ENCODE measurements at regions not wholly inside any gene's neighbourhood (a gene's known extent, or its start where the extent isn't known, plus 50 kb on each side); places are given as distances from the start of the nearest gene placed in this dataset.

- H3K27ac Mint-ChIP-seq: no peak overlapping the region
- no peak overlapping the region for H3K4me3 Mint-ChIP-seq
- no peak for ATAC-seq
- H3K27me3 Mint-ChIP-seq: no peaks in the 10 kb centered on the region
- no peak for DNase-seq
- H3K36me3 Mint-ChIP-seq (ENCODE audit: low read depth): no peaks in the 10 kb centered on the region
- H3K9me3 Mint-ChIP-seq: no peaks in the 10 kb centered on the region
- H3K4me1 Mint-ChIP-seq: no peaks in the 10 kb centered on the region
Observed at GRCh38 chr21:16378525-16378924, 648.7 kb downstream of the USP25 start.

- Mint-ChIP-seq H3K9me3 (peaks cover 10% of the 10 kb centered on the region), H3K36me3 (ENCODE audit: low read depth) (no peaks in the 10 kb centered on the region), H3K27me3 (no peaks in the 10 kb centered on the region), H3K27ac (no peak overlapping the region), H3K4me3 (no peak overlapping the region), H3K4me1 (no peaks in the 10 kb centered on the region)
- no peak for DNase-seq
- no peak for ATAC-seq
Observed at GRCh38 chr21:16388291-16388690, 658.5 kb downstream of the USP25 start.

- Mint-ChIP-seq H3K9me3 (peaks cover 10% of the 10 kb centered on the region), H3K27me3 (no peaks in the 10 kb centered on the region), H3K27ac (no peak overlapping the region), H3K36me3 (ENCODE audit: low read depth) (no peaks in the 10 kb centered on the region), H3K4me3 (no peak overlapping the region), H3K4me1 (no peaks in the 10 kb centered on the region)
- DNase-seq: no peak
- ATAC-seq: no peak
Observed at GRCh38 chr21:16388911-16389560, 659.3 kb downstream of the USP25 start.

GRCh38 chr21:16389643-16390042 lies 659.9 kb downstream of the USP25 start:
- Mint-ChIP-seq H3K4me1 (no peaks in the 10 kb centered on the region), H3K4me3 (no peak overlapping the region), H3K27ac (no peak overlapping the region), H3K36me3 (ENCODE audit: low read depth) (no peaks in the 10 kb centered on the region), H3K27me3 (no peaks in the 10 kb centered on the region), H3K9me3 (peaks cover 10% of the 10 kb centered on the region)
- ATAC-seq (no peak), DNase-seq (no peak)

- ATAC-seq (no peak), DNase-seq (no peak)
- H3K9me3 Mint-ChIP-seq: peaks cover 16% of the 10 kb centered on the region
- H3K4me1 Mint-ChIP-seq: no peaks in the 10 kb centered on the region
- no peak overlapping the region for H3K27ac Mint-ChIP-seq
- no peaks in the 10 kb centered on the region for H3K27me3 Mint-ChIP-seq
- H3K36me3 Mint-ChIP-seq (ENCODE audit: low read depth): no peaks in the 10 kb centered on the region
- H3K4me3 Mint-ChIP-seq: no peak overlapping the region
Observed at GRCh38 chr21:16395285-16395684, 665.5 kb downstream of the USP25 start.

GRCh38 chr21:16402752-16403151 lies 673.0 kb downstream of the USP25 start:
- DNase-seq: no peak
- H3K4me3 Mint-ChIP-seq: no peak overlapping the region
- H3K9me3 Mint-ChIP-seq: peaks cover 7% of the 10 kb centered on the region
- no peak for ATAC-seq
- H3K27ac Mint-ChIP-seq: no peak overlapping the region
- no peaks in the 10 kb centered on the region for H3K36me3 Mint-ChIP-seq (ENCODE audit: low read depth)
- H3K27me3 Mint-ChIP-seq: no peaks in the 10 kb centered on the region
- H3K4me1 Mint-ChIP-seq: no peaks in the 10 kb centered on the region

GRCh38 chr21:16404776-16405175 lies 675.0 kb downstream of the USP25 start:
- H3K27ac Mint-ChIP-seq: no peak overlapping the region
- DNase-seq: no peak
- no peak for ATAC-seq
- H3K4me1 Mint-ChIP-seq: no peaks in the 10 kb centered on the region
- H3K27me3 Mint-ChIP-seq: no peaks in the 10 kb centered on the region
- peaks cover 7% of the 10 kb centered on the region for H3K9me3 Mint-ChIP-seq
- H3K36me3 Mint-ChIP-seq (ENCODE audit: low read depth): no peaks in the 10 kb centered on the region
- no peak overlapping the region for H3K4me3 Mint-ChIP-seq

- H3K27me3 Mint-ChIP-seq: no peaks in the 10 kb centered on the region
Observed at GRCh38 chr21:16406355-16406754, 676.6 kb downstream of the USP25 start.

GRCh38 chr21:16407403-16408240 lies 677.8 kb downstream of the USP25 start:
- no peak overlapping the region for H3K27ac Mint-ChIP-seq

More at GRCh38 chr21:16406355-16406754, 676.6 kb downstream of the USP25 start:
- peaks cover 7% of the 10 kb centered on the region for H3K9me3 Mint-ChIP-seq
- H3K36me3 Mint-ChIP-seq (ENCODE audit: low read depth): no peaks in the 10 kb centered on the region
- no peak overlapping the region for H3K27ac Mint-ChIP-seq
- no peak for ATAC-seq
- no peak for DNase-seq
- no peaks in the 10 kb centered on the region for H3K4me1 Mint-ChIP-seq
- H3K4me3 Mint-ChIP-seq: no peak overlapping the region

GRCh38 chr21:16408280-16408679 lies 678.5 kb downstream of the USP25 start:
- no peak for ATAC-seq
- Mint-ChIP-seq H3K36me3 (ENCODE audit: low read depth) (no peaks in the 10 kb centered on the region), H3K27ac (no peak overlapping the region), H3K4me1 (no peaks in the 10 kb centered on the region), H3K27me3 (no peaks in the 10 kb centered on the region), H3K9me3 (peaks cover 3% of the 10 kb centered on the region), H3K4me3 (no peak overlapping the region)
- DNase-seq: no peak

More at GRCh38 chr21:16407403-16408240, 677.8 kb downstream of the USP25 start:
- Mint-ChIP-seq H3K9me3 (peaks cover 3% of the 10 kb centered on the region), H3K4me3 (no peak overlapping the region), H3K4me1 (no peaks in the 10 kb centered on the region), H3K27me3 (no peaks in the 10 kb centered on the region), H3K36me3 (ENCODE audit: low read depth) (no peaks in the 10 kb centered on the region)
- no peak for DNase-seq
- no peak for ATAC-seq

GRCh38 chr21:16409352-16409751 lies 679.6 kb downstream of the USP25 start:
- peaks cover 3% of the 10 kb centered on the region for H3K9me3 Mint-ChIP-seq
- H3K4me3 Mint-ChIP-seq: no peak overlapping the region
- no peaks in the 10 kb centered on the region for H3K4me1 Mint-ChIP-seq
- H3K27ac Mint-ChIP-seq: no peak overlapping the region
- no peaks in the 10 kb centered on the region for H3K27me3 Mint-ChIP-seq
- no peaks in the 10 kb centered on the region for H3K36me3 Mint-ChIP-seq (ENCODE audit: low read depth)
- DNase-seq (no peak), ATAC-seq (no peak)

GRCh38 chr21:16418226-16418625 lies 688.4 kb downstream of the USP25 start:
- H3K4me3 Mint-ChIP-seq: no peak overlapping the region
- ATAC-seq (no peak), DNase-seq (no peak)
- no peaks in the 10 kb centered on the region for H3K27me3 Mint-ChIP-seq
- H3K9me3 Mint-ChIP-seq: peaks cover 6% of the 10 kb centered on the region
- no peaks in the 10 kb centered on the region for H3K4me1 Mint-ChIP-seq
- no peaks in the 10 kb centered on the region for H3K36me3 Mint-ChIP-seq (ENCODE audit: low read depth)
- H3K27ac Mint-ChIP-seq: no peak overlapping the region

GRCh38 chr21:16418642-16419041 lies 688.9 kb downstream of the USP25 start:
- Mint-ChIP-seq H3K9me3 (peaks cover 6% of the 10 kb centered on the region), H3K27me3 (no peaks in the 10 kb centered on the region), H3K27ac (no peak overlapping the region), H3K4me3 (no peak overlapping the region), H3K4me1 (no peaks in the 10 kb centered on the region), H3K36me3 (ENCODE audit: low read depth) (no peaks in the 10 kb centered on the region)
- DNase-seq (no peak), ATAC-seq (no peak)

GRCh38 chr21:16419188-16419921 lies 689.6 kb downstream of the USP25 start:
- no peak for ATAC-seq
- H3K27ac Mint-ChIP-seq: no peak overlapping the region
- no peaks in the 10 kb centered on the region for H3K4me1 Mint-ChIP-seq
- H3K4me3 Mint-ChIP-seq: no peak overlapping the region
- no peak for DNase-seq
- H3K9me3 Mint-ChIP-seq: peaks cover 6% of the 10 kb centered on the region
- H3K27me3 Mint-ChIP-seq: no peaks in the 10 kb centered on the region
- no peaks in the 10 kb centered on the region for H3K36me3 Mint-ChIP-seq (ENCODE audit: low read depth)

Measured in activated naive CD8-positive, alpha-beta T cell treated with anti-CD3 and anti-CD28 coated beads, Interleukin-2, amount 50 U/mL, for 24 hours (primary cell).